SK-N-SH treated with all-trans-retinoic acid at 6 μM for 48 hours (cell line): ENCODE measurements at regions not wholly inside any gene's neighbourhood (a gene's known extent, or its start where the extent isn't known, plus 50 kb on each side); places are given as distances from the start of the nearest gene placed in this dataset.

Source experiments
- ATAC-seq: fragments of 200-7000 bp; cut with Tn5 transposase; 3 replicates; pipeline ENCODE4 v1.9.1; 2020; ENCODE audit warnings: mild to moderate bottlenecking, moderate library complexity
- BACH2 ChIP-seq: fragments of 250-450 bp; sonication (Bioruptor Pico); IDR thresholded peaks from 2 replicates; pipeline ENCODE4 v1.9.0; 2021; ENCODE audit warnings: mild to moderate bottlenecking, borderline replicate concordance
- CSDC2 ChIP-seq: fragments of 250-450 bp; sonication (Bioruptor Pico); IDR thresholded peaks from 2 replicates; pipeline ENCODE4 v1.5.0; 2020; ENCODE audit warnings: mild to moderate bottlenecking, moderate library complexity
- GLIS3 ChIP-seq: fragments of 250-450 bp; sonication (Bioruptor Pico); IDR thresholded peaks from 2 replicates; pipeline ENCODE4 v1.5.0; 2020; ENCODE audit warnings: mild to moderate bottlenecking, moderate library complexity
- ISL1 ChIP-seq: fragments of 250-450 bp; sonication (Bioruptor Pico); IDR thresholded peaks from 2 replicates; pipeline ENCODE4 v2.1.2; 2022; ENCODE audit warnings: mild to moderate bottlenecking, moderate library complexity
- OSR1 ChIP-seq: fragments of 250-450 bp; sonication (Bioruptor Pico); IDR thresholded peaks from 2 replicates; pipeline ENCODE4 v1.8.0; 2022; ENCODE audit warnings: moderate library complexity, mild to moderate bottlenecking, inconsistent platforms
- PPARA ChIP-seq: fragments of 250-450 bp; sonication (Bioruptor Pico); IDR thresholded peaks from 2 replicates; pipeline ENCODE4 v1.5.0; 2020; ENCODE audit warnings: mild to moderate bottlenecking, borderline replicate concordance
- RARB ChIP-seq: fragments of 250-450 bp; sonication (Bioruptor Pico); IDR thresholded peaks from 2 replicates; pipeline ENCODE4 v1.8.0; 2021; ENCODE audit warnings: mild to moderate bottlenecking, moderate library complexity
- SNAI2 ChIP-seq: fragments of 250-450 bp; sonication (Bioruptor Pico); IDR thresholded peaks from 2 replicates; pipeline ENCODE4 v1.5.0; 2020; ENCODE audit warnings: mild to moderate bottlenecking, moderate library complexity
- TCF4 ChIP-seq: fragments of 250-450 bp; sonication (Bioruptor Pico); IDR thresholded peaks from 2 replicates; pipeline ENCODE4 v1.8.0; 2021; ENCODE audit warnings: mild to moderate bottlenecking, moderate library complexity, borderline replicate concordance
- TOX ChIP-seq: fragments of 250-450 bp; sonication (Bioruptor Pico); IDR thresholded peaks from 2 replicates; pipeline ENCODE4 v1.8.0; 2021; ENCODE audit warnings: mild to moderate bottlenecking, moderate library complexity, borderline replicate concordance
- ZC3H10 ChIP-seq: fragments of 250-450 bp; sonication (Bioruptor Pico); IDR thresholded peaks from 2 replicates; pipeline ENCODE4 v1.5.1; 2021; ENCODE audit warnings: mild to moderate bottlenecking, moderate library complexity
- ZFP3 ChIP-seq: fragments of 250-450 bp; sonication (Bioruptor Pico); IDR thresholded peaks from 2 replicates; pipeline ENCODE4 v1.5.0; 2020; ENCODE audit warnings: mild to moderate bottlenecking, moderate library complexity
- ZFP30 ChIP-seq: fragments of 450-650 bp; formaldehyde crosslinking; IDR thresholded peaks from 2 replicates; pipeline ENCODE4 v1.5.0; 2022; ENCODE audit warnings: mild to moderate bottlenecking, moderate library complexity
- ZNF565 ChIP-seq: fragments of 450-650 bp; formaldehyde crosslinking; conservative IDR thresholded peaks from 2 replicates; pipeline ENCODE4 v1.5.0; 2020; ENCODE audit warnings: low read depth, mild to moderate bottlenecking, moderate library complexity
- ZNF70 ChIP-seq: fragments of 450-650 bp; formaldehyde crosslinking; IDR thresholded peaks from 2 replicates; pipeline ENCODE4 v1.5.0; 2020; ENCODE audit warnings: mild to moderate bottlenecking, moderate library complexity
- ZNF8 ChIP-seq: fragments of 450-650 bp; formaldehyde crosslinking; IDR thresholded peaks from 2 replicates; pipeline ENCODE4 v1.5.0; 2020; ENCODE audit warnings: mild to moderate bottlenecking, moderate library complexity
- TF ChIP-seq, protein P1 (sequence below): fragments of 250-450 bp; sonication (Bioruptor Pico); IDR thresholded peaks from 2 replicates; pipeline ENCODE4 v1.5.1; 2020; ENCODE audit warnings: low read depth, mild to moderate bottlenecking, moderate library complexity
- TF ChIP-seq, protein P2 (sequence below): fragments of 250-450 bp; sonication (Bioruptor Pico); IDR thresholded peaks from 2 replicates; pipeline ENCODE4 v1.8.0; 2020; ENCODE audit warnings: mild to moderate bottlenecking, moderate library complexity, borderline replicate concordance
- TF ChIP-seq, protein P3 (sequence below): fragments of 250-450 bp; sonication (Bioruptor Pico); IDR thresholded peaks from 2 replicates; pipeline ENCODE4 v1.5.0; 2020; ENCODE audit warnings: mild to moderate bottlenecking, moderate library complexity
- TF ChIP-seq, protein P4 (sequence below): fragments of 250-450 bp; sonication (Bioruptor Pico); IDR thresholded peaks from 2 replicates; pipeline ENCODE4 v1.8.0; 2021; ENCODE audit warnings: low read depth, mild to moderate bottlenecking, moderate library complexity, borderline replicate concordance

DNA sequence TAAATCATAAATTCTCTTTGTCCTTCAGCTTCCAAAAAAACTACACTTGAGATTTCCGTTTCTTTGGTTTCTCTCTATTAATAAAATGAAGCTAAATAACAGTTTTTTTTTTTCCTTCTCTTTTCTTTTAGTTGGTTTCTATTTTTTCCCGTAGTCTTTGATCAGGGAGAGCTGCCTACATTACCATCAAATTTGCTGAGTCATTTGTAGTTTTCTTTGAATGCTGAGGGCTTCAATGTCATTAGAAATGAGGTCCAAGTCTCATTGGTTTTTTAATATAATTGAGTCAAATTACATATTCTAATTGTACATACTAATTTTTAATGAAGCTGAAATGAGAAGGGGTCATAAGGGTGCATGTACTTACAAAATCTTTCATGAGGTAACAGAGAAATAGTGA, 550.2 kb downstream of the GBA3 start (continued):
- TF ChIP-seq ZNF565 (CRISPR knock-in tag), result no peak

DNA sequence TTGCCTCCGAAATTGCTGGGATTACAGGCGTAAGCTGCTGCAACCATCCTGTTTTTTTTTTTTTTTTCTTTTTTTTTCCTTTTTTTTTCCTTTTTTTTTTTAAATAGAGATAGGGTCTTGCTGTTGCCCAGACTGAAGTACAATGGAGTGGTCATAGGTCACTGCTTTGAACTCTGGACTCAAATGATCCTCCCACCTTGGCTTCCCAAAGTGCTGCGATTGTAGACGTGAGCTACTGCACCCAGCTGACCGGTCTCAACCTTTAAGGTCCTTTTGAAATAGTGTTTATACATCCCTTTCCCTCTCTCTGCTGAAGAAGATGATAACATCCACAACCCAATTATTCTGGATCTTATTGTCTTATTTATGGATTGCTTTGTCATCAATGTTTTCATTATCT, 548.7 kb downstream of the GBA3 start:
- ATAC-seq, result no peak

DNA sequence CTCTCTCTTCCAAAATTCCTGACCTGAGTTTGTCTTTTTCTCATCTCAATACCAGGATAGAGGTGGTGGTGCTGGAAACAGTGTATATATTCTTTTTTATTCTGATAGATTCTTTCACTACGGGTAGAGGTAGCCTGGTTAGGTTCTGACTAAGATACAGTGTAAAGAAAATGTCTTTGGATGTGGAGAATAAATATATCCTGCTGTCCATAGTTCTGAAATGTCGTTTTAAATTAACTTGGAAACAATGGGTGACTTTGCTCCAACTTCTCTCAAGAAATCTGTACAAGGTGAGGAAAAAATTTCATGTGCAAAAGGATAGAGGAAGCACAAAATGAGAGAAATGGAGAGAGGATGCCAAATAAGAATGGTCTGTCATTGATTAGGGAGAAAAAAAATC, 546.1 kb downstream of the GBA3 start:
- ATAC-seq, result no peak
- TF ChIP-seq ZFP3 (CRISPR knock-in tag) (no peak), RARB (CRISPR knock-in tag) (no peak), ZFP30 (CRISPR knock-in tag) (no peak), ZC3H10 (CRISPR knock-in tag) (no peak), TCF4 (CRISPR knock-in tag) (no peak), SNAI2 (CRISPR knock-in tag) (no peak), ZNF8 (CRISPR knock-in tag) (no peak), GLIS3 (CRISPR knock-in tag) (no peak), ZNF565 (CRISPR knock-in tag) (no peak), PPARA (CRISPR knock-in tag) (no peak), BACH2 (CRISPR knock-in tag) (no peak), CSDC2 (no peak), ISL1 (CRISPR knock-in tag) (no peak)
- TF ChIP-seq, protein P1, sequence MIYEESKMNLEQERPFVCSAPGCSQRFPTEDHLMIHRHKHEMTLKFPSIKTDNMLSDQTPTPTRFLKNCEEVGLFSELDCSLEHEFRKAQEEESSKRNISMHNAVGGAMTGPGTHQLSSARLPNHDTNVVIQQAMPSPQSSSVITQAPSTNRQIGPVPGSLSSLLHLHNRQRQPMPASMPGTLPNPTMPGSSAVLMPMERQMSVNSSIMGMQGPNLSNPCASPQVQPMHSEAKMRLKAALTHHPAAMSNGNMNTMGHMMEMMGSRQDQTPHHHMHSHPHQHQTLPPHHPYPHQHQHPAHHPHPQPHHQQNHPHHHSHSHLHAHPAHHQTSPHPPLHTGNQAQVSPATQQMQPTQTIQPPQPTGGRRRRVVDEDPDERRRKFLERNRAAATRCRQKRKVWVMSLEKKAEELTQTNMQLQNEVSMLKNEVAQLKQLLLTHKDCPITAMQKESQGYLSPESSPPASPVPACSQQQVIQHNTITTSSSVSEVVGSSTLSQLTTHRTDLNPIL (CRISPR knock-in tag), result no peak
- TF ChIP-seq, protein P2, sequence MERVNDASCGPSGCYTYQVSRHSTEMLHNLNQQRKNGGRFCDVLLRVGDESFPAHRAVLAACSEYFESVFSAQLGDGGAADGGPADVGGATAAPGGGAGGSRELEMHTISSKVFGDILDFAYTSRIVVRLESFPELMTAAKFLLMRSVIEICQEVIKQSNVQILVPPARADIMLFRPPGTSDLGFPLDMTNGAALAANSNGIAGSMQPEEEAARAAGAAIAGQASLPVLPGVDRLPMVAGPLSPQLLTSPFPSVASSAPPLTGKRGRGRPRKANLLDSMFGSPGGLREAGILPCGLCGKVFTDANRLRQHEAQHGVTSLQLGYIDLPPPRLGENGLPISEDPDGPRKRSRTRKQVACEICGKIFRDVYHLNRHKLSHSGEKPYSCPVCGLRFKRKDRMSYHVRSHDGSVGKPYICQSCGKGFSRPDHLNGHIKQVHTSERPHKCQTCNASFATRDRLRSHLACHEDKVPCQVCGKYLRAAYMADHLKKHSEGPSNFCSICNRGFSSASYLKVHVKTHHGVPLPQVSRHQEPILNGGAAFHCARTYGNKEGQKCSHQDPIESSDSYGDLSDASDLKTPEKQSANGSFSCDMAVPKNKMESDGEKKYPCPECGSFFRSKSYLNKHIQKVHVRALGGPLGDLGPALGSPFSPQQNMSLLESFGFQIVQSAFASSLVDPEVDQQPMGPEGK (CRISPR knock-in tag), result no peak
- TF ChIP-seq, protein P3, sequence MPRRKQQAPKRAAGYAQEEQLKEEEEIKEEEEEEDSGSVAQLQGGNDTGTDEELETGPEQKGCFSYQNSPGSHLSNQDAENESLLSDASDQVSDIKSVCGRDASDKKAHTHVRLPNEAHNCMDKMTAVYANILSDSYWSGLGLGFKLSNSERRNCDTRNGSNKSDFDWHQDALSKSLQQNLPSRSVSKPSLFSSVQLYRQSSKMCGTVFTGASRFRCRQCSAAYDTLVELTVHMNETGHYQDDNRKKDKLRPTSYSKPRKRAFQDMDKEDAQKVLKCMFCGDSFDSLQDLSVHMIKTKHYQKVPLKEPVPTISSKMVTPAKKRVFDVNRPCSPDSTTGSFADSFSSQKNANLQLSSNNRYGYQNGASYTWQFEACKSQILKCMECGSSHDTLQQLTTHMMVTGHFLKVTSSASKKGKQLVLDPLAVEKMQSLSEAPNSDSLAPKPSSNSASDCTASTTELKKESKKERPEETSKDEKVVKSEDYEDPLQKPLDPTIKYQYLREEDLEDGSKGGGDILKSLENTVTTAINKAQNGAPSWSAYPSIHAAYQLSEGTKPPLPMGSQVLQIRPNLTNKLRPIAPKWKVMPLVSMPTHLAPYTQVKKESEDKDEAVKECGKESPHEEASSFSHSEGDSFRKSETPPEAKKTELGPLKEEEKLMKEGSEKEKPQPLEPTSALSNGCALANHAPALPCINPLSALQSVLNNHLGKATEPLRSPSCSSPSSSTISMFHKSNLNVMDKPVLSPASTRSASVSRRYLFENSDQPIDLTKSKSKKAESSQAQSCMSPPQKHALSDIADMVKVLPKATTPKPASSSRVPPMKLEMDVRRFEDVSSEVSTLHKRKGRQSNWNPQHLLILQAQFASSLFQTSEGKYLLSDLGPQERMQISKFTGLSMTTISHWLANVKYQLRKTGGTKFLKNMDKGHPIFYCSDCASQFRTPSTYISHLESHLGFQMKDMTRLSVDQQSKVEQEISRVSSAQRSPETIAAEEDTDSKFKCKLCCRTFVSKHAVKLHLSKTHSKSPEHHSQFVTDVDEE (CRISPR knock-in tag), result no peak
- TF ChIP-seq, protein P4, sequence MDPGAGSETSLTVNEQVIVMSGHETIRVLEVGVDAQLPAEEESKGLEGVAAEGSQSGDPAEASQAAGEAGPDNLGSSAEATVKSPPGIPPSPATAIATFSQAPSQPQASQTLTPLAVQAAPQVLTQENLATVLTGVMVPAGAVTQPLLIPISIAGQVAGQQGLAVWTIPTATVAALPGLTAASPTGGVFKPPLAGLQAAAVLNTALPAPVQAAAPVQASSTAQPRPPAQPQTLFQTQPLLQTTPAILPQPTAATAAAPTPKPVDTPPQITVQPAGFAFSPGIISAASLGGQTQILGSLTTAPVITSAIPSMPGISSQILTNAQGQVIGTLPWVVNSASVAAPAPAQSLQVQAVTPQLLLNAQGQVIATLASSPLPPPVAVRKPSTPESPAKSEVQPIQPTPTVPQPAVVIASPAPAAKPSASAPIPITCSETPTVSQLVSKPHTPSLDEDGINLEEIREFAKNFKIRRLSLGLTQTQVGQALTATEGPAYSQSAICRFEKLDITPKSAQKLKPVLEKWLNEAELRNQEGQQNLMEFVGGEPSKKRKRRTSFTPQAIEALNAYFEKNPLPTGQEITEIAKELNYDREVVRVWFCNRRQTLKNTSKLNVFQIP (CRISPR knock-in tag), result no peak

More for the DNA sequence above, 548.7 kb downstream of the GBA3 start:
- TF ChIP-seq GLIS3 (CRISPR knock-in tag) (no peak), ZFP3 (CRISPR knock-in tag) (no peak), PPARA (CRISPR knock-in tag) (no peak), ZNF70 (no peak), TCF4 (CRISPR knock-in tag) (no peak), SNAI2 (CRISPR knock-in tag) (no peak), OSR1 (CRISPR knock-in tag) (no peak), ZNF8 (CRISPR knock-in tag) (no peak), BACH2 (CRISPR knock-in tag) (no peak), CSDC2 (no peak), ZC3H10 (CRISPR knock-in tag) (no peak), ZNF565 (CRISPR knock-in tag) (no peak), ZFP30 (CRISPR knock-in tag) (no peak), TOX (CRISPR knock-in tag) (no peak)
- TF ChIP-seq, protein P4 (CRISPR knock-in tag), result no peak
- TF ChIP-seq, protein P1 (CRISPR knock-in tag), result no peak
- TF ChIP-seq, protein P3 (CRISPR knock-in tag), result no peak
